GM23338 (cell line): ENCODE measurements at regions not wholly inside any gene's neighbourhood (a gene's known extent, or its start where the extent isn't known, plus 50 kb on each side); places are given as distances from the start of the nearest gene placed in this dataset.

ENCODE experiments used
- ATAC-seq: fragments of 200-7000 bp; cut with Tn5 transposase; 3 replicates; pipeline ENCODE4 v1.9.1; 2020
- DNase-seq: peaks from one replicate; pipeline ENCODE4 v3.0.0-alpha.2; 2015; ENCODE audit warnings: low spot score
- H2AFZ ChIP-seq: fragments of 200-600 bp; sonication (generic); 2 replicates; pipeline ENCODE4 v1.8.0; 2016; ENCODE audit warnings: antibody characterized with exemption, mild to moderate bottlenecking, moderate library complexity
- H3F3A ChIP-seq: fragments of 200-600 bp; sonication (generic); replicated peaks from 2 replicates; pipeline ENCODE4 v1.8.0; 2017; ENCODE audit warnings: antibody characterized with exemption, mixed run types, low read depth
- H3K27ac ChIP-seq: fragments of 200-600 bp; sonication (generic); 2 replicates; pipeline ENCODE4 v1.6.1; 2016; ENCODE audit warnings: low read depth
- H3K27me3 ChIP-seq: fragments of 200-600 bp; sonication (generic); 2 replicates; pipeline ENCODE4 v1.8.0; 2016; ENCODE audit warnings: mild to moderate bottlenecking, mixed run types, moderate library complexity; ENCODE audit not compliant: insufficient read depth
- H3K36me3 ChIP-seq: fragments of 200-600 bp; sonication (generic); 2 replicates; pipeline ENCODE4 v1.8.0; 2016; ENCODE audit warnings: mild to moderate bottlenecking; ENCODE audit not compliant: insufficient read depth
- H3K4me1 ChIP-seq: fragments of 200-600 bp; sonication (generic); 2 replicates; pipeline ENCODE4 v1.8.0; 2016; ENCODE audit warnings: mild to moderate bottlenecking, moderate library complexity; ENCODE audit not compliant: insufficient read depth
- H3K4me2 ChIP-seq: fragments of 200-600 bp; sonication (generic); 2 replicates; pipeline ENCODE4 v1.7.1; 2017; ENCODE audit warnings: mixed run types
- H3K4me3 ChIP-seq: fragments of 200-600 bp; sonication (generic); 2 replicates; pipeline ENCODE4 v1.6.1; 2016; ENCODE audit warnings: mixed run types
- H3K79me2 ChIP-seq: fragments of 200-600 bp; sonication (generic); replicated peaks from 2 replicates; pipeline ENCODE4 v1.8.0; 2017; ENCODE audit warnings: mild to moderate bottlenecking; ENCODE audit not compliant: insufficient read depth
- H3K9me2 ChIP-seq: fragments of 200-600 bp; sonication (generic); 2 replicates; pipeline ENCODE4 v1.8.0; 2017; ENCODE audit not compliant: insufficient read depth
- H4K20me1 ChIP-seq: fragments of 200-600 bp; sonication (generic); replicated peaks from 2 replicates; pipeline ENCODE4 v1.8.0; 2017; ENCODE audit warnings: mild to moderate bottlenecking; ENCODE audit not compliant: insufficient read depth
- H3K27ac Mint-ChIP-seq: 2 replicates; pipeline ENCODE4 v1.8.0; 2020; ENCODE audit warnings: inconsistent platforms, mild to moderate bottlenecking, moderate library complexity, mixed read lengths
- H3K27me3 Mint-ChIP-seq: 3 replicates; pipeline ENCODE4 v1.8.0; 2022; ENCODE audit warnings: low read depth, mild to moderate bottlenecking, moderate library complexity, mixed read lengths, inconsistent platforms; ENCODE audit not compliant: insufficient read depth, poor library complexity
- H3K36me3 Mint-ChIP-seq: 3 replicates; pipeline ENCODE4 v1.8.0; 2021; ENCODE audit warnings: low read depth, mild to moderate bottlenecking, inconsistent platforms, moderate library complexity, mixed read lengths
- H3K4me1 Mint-ChIP-seq: 3 replicates; pipeline ENCODE4 v1.8.0; 2020; ENCODE audit warnings: mild to moderate bottlenecking, inconsistent platforms, mixed read lengths
- H3K4me3 Mint-ChIP-seq: 3 replicates; pipeline ENCODE4 v1.8.0; 2021; ENCODE audit warnings: moderate library complexity, mild to moderate bottlenecking, inconsistent platforms, mixed read lengths
- H3K9me3 Mint-ChIP-seq: 3 replicates; pipeline ENCODE4 v1.8.0; 2020; ENCODE audit warnings: moderate library complexity, mild to moderate bottlenecking, inconsistent platforms, mixed read lengths
- CREB1 ChIP-seq: fragments of 250-450 bp; sonication (Bioruptor Pico); IDR thresholded peaks from 2 replicates; pipeline ENCODE4 v1.5.0; 2020; ENCODE audit warnings: low read depth, mild to moderate bottlenecking, moderate library complexity
- NANOG ChIP-seq: IDR thresholded peaks from 2 replicates; pipeline ENCODE4 v1.6.1; 2016; ENCODE audit warnings: antibody characterized with exemption, borderline replicate concordance
- POLR2AphosphoS5 ChIP-seq: IDR thresholded peaks from 2 replicates; pipeline ENCODE4 v1.6.1; 2016; ENCODE audit warnings: antibody characterized with exemption, low read depth
- ZNF331 ChIP-seq: fragments of 250-450 bp; sonication (Bioruptor Pico); IDR thresholded peaks from 2 replicates; pipeline ENCODE4 v1.5.0; 2020; ENCODE audit warnings: low read depth, mild to moderate bottlenecking, moderate library complexity
- TF ChIP-seq, protein P1 (sequence below): fragments of 250-450 bp; sonication (Bioruptor Pico); IDR thresholded peaks from 2 replicates; pipeline ENCODE4 v1.5.0; 2020; ENCODE audit warnings: mild to moderate bottlenecking, moderate library complexity
- TF ChIP-seq, protein P2 (sequence below): IDR thresholded peaks from 2 replicates; pipeline ENCODE4 v1.6.1; 2016; ENCODE audit warnings: antibody characterized with exemption
- TF ChIP-seq, protein P3 (sequence below): IDR thresholded peaks from one replicate; pipeline ENCODE4 v1.6.1; 2018; ENCODE audit warnings: antibody characterized with exemption; ENCODE audit not compliant: unreplicated experiment

DNA sequence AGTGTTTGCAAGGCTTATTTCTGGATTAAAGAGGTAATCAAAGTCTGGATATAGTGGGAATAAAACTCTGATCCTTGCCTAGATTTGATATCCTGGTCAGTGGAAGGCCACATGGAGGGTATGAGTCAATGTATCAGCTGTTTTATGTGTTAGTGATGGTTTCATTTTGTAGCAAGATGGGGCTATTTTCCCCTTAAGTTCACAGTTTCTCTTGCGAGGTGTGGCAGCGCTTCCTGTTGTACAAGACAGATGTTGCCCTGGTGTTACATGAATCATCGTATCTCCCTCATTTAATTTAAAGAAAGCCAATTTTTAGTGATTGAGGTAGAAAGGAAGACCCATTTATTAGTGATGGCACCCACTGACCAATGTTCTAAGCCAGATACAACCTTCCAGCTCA, 220.2 kb downstream of the DUSP10 start (continued):
- TF ChIP-seq, protein P1, sequence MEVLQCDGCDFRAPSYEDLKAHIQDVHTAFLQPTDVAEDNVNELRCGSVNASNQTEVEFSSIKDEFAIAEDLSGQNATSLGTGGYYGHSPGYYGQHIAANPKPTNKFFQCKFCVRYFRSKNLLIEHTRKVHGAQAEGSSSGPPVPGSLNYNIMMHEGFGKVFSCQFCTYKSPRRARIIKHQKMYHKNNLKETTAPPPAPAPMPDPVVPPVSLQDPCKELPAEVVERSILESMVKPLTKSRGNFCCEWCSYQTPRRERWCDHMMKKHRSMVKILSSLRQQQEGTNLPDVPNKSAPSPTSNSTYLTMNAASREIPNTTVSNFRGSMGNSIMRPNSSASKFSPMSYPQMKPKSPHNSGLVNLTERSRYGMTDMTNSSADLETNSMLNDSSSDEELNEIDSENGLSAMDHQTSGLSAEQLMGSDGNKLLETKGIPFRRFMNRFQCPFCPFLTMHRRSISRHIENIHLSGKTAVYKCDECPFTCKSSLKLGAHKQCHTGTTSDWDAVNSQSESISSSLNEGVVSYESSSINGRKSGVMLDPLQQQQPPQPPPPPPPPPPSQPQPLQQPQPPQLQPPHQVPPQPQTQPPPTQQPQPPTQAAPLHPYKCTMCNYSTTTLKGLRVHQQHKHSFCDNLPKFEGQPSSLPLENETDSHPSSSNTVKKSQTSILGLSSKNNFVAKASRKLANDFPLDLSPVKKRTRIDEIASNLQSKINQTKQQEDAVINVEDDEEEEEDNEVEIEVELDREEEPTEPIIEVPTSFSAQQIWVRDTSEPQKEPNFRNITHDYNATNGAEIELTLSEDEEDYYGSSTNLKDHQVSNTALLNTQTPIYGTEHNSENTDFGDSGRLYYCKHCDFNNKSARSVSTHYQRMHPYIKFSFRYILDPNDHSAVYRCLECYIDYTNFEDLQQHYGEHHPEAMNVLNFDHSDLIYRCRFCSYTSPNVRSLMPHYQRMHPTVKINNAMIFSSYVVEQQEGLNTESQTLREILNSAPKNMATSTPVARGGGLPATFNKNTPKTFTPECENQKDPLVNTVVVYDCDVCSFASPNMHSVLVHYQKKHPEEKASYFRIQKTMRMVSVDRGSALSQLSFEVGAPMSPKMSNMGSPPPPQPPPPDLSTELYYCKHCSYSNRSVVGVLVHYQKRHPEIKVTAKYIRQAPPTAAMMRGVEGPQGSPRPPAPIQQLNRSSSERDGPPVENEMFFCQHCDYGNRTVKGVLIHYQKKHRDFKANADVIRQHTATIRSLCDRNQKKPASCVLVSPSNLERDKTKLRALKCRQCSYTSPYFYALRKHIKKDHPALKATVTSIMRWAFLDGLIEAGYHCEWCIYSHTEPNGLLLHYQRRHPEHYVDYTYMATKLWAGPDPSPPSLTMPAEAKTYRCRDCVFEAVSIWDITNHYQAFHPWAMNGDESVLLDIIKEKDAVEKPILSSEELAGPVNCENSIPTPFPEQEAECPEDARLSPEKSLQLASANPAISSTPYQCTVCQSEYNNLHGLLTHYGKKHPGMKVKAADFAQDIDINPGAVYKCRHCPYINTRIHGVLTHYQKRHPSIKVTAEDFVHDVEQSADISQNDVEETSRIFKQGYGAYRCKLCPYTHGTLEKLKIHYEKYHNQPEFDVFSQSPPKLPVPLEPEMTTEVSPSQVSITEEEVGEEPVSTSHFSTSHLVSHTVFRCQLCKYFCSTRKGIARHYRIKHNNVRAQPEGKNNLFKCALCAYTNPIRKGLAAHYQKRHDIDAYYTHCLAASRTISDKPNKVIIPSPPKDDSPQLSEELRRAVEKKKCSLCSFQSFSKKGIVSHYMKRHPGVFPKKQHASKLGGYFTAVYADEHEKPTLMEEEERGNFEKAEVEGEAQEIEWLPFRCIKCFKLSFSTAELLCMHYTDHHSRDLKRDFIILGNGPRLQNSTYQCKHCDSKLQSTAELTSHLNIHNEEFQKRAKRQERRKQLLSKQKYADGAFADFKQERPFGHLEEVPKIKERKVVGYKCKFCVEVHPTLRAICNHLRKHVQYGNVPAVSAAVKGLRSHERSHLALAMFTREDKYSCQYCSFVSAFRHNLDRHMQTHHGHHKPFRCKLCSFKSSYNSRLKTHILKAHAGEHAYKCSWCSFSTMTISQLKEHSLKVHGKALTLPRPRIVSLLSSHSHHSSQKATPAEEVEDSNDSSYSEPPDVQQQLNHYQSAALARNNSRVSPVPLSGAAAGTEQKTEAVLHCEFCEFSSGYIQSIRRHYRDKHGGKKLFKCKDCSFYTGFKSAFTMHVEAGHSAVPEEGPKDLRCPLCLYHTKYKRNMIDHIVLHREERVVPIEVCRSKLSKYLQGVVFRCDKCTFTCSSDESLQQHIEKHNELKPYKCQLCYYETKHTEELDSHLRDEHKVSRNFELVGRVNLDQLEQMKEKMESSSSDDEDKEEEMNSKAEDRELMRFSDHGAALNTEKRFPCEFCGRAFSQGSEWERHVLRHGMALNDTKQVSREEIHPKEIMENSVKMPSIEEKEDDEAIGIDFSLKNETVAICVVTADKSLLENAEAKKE (CRISPR knock-in tag) = no peak
- TF ChIP-seq POLR2AphosphoS5 = no peak

DNA sequence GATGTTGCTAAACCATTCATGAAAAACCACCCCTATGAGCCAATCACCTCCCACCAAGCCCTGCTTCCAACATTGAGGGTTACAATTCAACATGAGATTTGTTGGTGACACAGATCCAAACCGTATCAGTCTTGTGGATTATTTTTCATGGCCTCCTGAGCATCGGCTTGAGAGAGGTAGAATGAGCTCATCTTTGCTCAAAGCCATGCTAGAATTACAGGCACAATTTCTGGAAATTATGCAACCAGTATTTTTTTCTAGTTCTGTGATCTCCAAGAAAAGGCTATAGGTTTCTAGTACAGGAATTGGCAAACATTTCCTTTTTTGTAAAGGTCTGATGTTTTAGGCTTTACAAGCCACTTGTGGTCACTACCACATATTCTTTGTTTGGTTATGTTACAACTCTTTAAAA, 219.4 kb downstream of the DUSP10 start:
- no peaks in the 10 kb centered on the region for H3K36me3 ChIP-seq
- H3K4me2 ChIP-seq = no peak overlapping the region
- H3K4me1 ChIP-seq = no peaks in the 10 kb centered on the region
- H3K27ac Mint-ChIP-seq = no peak overlapping the region
- H3K79me2 ChIP-seq = no peaks in the 10 kb centered on the region
- no peak overlapping the region for H3K4me3 Mint-ChIP-seq
- no peaks in the 10 kb centered on the region for H4K20me1 ChIP-seq
- no peaks in the 10 kb centered on the region for H3K27me3 ChIP-seq
- DNase-seq (no peak), ATAC-seq (no peak)
- no peaks in the 10 kb centered on the region for H3F3A ChIP-seq
- no peaks in the 10 kb centered on the region for H3K27me3 Mint-ChIP-seq
- H2AFZ ChIP-seq = no peak overlapping the region
- H3K36me3 Mint-ChIP-seq = no peaks in the 10 kb centered on the region
- peaks cover 7% of the 10 kb centered on the region; the same call in 1 of the 2 replicates for H3K9me2 ChIP-seq
- H3K27ac ChIP-seq = no peak overlapping the region
- no peaks in the 10 kb centered on the region for H3K9me3 Mint-ChIP-seq
- H3K4me3 ChIP-seq = no peak overlapping the region
- H3K4me1 Mint-ChIP-seq = no peaks in the 10 kb centered on the region
- TF ChIP-seq NANOG (no peak), ZNF331 (CRISPR knock-in tag) (no peak), CREB1 (CRISPR knock-in tag) (no peak)
- TF ChIP-seq, protein P2, sequence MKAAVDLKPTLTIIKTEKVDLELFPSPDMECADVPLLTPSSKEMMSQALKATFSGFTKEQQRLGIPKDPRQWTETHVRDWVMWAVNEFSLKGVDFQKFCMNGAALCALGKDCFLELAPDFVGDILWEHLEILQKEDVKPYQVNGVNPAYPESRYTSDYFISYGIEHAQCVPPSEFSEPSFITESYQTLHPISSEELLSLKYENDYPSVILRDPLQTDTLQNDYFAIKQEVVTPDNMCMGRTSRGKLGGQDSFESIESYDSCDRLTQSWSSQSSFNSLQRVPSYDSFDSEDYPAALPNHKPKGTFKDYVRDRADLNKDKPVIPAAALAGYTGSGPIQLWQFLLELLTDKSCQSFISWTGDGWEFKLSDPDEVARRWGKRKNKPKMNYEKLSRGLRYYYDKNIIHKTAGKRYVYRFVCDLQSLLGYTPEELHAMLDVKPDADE = no peak
- TF ChIP-seq, protein P3, sequence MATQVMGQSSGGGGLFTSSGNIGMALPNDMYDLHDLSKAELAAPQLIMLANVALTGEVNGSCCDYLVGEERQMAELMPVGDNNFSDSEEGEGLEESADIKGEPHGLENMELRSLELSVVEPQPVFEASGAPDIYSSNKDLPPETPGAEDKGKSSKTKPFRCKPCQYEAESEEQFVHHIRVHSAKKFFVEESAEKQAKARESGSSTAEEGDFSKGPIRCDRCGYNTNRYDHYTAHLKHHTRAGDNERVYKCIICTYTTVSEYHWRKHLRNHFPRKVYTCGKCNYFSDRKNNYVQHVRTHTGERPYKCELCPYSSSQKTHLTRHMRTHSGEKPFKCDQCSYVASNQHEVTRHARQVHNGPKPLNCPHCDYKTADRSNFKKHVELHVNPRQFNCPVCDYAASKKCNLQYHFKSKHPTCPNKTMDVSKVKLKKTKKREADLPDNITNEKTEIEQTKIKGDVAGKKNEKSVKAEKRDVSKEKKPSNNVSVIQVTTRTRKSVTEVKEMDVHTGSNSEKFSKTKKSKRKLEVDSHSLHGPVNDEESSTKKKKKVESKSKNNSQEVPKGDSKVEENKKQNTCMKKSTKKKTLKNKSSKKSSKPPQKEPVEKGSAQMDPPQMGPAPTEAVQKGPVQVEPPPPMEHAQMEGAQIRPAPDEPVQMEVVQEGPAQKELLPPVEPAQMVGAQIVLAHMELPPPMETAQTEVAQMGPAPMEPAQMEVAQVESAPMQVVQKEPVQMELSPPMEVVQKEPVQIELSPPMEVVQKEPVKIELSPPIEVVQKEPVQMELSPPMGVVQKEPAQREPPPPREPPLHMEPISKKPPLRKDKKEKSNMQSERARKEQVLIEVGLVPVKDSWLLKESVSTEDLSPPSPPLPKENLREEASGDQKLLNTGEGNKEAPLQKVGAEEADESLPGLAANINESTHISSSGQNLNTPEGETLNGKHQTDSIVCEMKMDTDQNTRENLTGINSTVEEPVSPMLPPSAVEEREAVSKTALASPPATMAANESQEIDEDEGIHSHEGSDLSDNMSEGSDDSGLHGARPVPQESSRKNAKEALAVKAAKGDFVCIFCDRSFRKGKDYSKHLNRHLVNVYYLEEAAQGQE = no peak
